Activated CD4-positive, alpha-beta T cell treated with anti-CD3 and anti-CD28 coated beads, Interleukin-2, Interleukin-4, amounts not matched to agents 100 ng/mL and 50 ng/mL, durations not matched to agents 16 hours and 8 hours (primary cell): ENCODE measurements at regions not wholly inside any gene's neighbourhood (a gene's known extent, or its start where the extent isn't known, plus 50 kb on each side); places are given as distances from the start of the nearest gene placed in this dataset.

Experiments
- DNase-seq: peaks from one replicate; pipeline ENCODE4 v3.0.0-alpha.2; 2020; ENCODE audit warnings: low spot score

GRCh38 chr7:25777969-25778708 lies 373.9 kb upstream of the NFE2L3 start:
- DNase-seq = no peak

DNA sequence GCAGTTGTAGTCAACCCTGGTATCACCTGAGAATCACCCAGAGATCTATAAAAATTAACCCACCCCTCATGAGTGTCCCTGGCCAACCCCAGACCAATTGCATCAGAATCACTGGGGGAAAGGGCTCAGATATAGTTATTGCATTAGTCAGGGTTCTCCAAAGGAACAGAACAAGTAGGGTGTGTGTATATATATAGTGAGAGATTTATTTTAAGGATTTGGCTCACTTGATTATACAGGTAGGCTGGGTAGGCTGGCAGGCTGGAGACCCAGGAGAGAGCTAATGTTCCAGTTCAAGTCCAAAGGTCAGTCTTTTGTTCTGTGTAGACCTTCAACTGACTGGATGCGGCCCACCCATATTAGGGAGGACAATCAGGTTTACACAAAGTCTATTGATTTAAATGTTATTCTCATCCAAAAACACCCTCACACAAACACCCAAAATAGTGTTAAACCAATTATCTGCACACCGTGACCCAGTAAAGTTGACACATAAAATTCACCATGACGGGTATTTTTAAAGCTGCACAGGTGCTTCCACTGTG lies 372.9 kb upstream of the NFE2L3 start:
- no peak for DNase-seq

DNA sequence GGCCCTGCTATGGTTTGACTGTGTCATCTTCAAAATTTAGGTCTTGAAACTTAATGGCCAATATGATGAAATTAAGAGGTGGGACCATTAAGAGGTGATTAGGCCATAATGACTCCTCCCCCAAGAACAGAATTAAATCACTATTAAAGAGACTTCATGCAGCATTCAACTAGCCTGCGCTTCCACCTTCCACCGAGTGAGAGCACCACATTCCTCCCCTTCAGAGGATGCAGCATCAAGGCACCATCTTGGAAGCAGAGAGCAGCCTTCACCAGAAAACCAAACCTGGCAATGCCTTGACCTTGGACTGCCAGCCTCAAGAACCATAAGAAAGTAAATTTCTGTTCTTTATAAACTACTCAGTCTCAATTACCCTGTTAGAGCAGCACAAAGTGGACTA lies 371.1 kb upstream of the NFE2L3 start:
- DNase-seq = no peak

- no peak for DNase-seq
Measured at GRCh38 chr7:25781704-25782103, 370.3 kb upstream of the NFE2L3 start.

- no peak for DNase-seq
Measured at GRCh38 chr7:25786936-25787335, 365.1 kb upstream of the NFE2L3 start.

DNA sequence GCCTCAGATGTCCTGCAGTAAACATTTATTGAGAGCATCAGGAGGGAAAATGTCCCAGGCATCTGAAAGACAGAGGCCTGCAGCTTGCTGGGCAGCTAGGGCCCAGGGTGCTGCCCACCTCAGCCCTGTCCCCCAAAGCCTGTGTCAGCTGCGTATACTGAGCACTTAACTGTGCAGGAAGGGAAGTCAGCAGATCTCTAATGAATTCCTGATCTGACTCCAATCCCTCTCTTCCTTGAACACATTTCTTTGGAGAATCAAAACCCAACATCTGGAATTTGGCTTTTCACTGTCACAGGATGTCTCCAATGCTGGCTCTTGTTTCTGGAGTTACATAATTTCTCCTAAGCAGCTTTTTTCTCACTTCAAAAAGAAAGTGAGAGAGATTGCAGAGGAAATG lies 364.7 kb upstream of the NFE2L3 start:
- no peak for DNase-seq

- DNase-seq = no peak
Measured at GRCh38 chr7:25788371-25788770, 363.6 kb upstream of the NFE2L3 start.

- no peak for DNase-seq
Measured at GRCh38 chr7:25788961-25789620, 362.9 kb upstream of the NFE2L3 start.

- no peak for DNase-seq
Measured at GRCh38 chr7:25789701-25790640, 362.0 kb upstream of the NFE2L3 start.

DNA sequence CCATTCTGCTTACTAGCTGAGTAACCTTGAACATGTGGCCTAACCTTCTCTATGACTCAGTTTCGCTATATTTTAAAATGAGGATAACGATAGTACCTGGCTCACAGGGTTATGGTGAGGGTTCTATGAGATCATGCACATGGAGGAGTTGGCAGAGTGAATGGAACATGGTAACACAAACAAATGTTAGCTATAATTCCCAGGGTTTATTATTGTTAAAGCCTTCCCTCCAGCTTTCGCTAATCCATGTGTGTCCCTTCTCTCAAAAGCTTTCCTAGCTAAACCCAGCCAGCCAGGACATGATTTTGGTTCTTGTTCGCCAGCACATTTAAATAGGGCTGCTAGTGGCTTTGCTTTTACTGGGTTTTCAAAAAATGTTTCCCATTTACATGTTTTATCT lies 361.0 kb upstream of the NFE2L3 start:
- no peak for DNase-seq

DNA sequence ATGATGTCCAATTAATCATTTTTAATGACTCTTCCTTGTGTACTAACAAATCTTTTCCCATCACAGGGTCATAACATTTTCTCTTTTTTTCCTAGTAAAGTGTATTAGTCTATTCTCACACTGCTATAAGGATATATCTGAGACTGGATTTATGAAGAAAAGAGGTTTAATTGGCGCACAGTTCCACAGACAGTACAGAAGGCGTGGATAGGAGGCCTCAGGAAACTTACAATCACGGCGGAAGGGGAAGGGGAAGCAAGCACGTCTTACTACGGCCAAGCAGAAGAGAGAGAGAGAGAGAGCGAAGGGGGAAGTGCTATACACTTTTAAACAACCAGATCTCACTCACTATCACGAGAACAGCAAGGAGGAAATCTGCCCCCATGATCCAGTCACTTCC lies 359.4 kb upstream of the NFE2L3 start:
- DNase-seq = no peak

GRCh38 chr7:25795824-25796235 lies 356.2 kb upstream of the NFE2L3 start:
- no peak for DNase-seq

GRCh38 chr7:25798344-25798743 lies 353.7 kb upstream of the NFE2L3 start:
- DNase-seq = no peak

GRCh38 chr7:25801214-25801613 lies 350.8 kb upstream of the NFE2L3 start:
- no peak for DNase-seq

DNA sequence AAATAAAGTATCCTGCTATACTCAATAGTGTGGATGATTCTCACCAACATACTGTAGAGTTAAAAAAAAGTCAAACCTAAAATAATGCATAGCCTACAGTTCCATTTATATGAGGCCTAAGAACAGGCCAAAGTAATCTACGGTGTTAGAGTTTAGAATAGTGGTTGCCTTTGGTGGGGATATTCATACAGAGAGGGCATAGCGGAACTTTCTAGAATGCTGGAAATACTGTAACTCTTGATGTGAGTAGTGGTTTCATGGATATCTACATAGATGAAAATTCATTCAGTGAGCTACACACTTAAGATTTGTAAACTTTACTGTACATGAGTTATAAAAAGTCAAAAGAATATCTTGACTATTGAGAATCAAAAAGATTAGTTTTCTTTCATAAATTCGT lies 349.9 kb upstream of the NFE2L3 start:
- DNase-seq = peak; percentile 3

DNA sequence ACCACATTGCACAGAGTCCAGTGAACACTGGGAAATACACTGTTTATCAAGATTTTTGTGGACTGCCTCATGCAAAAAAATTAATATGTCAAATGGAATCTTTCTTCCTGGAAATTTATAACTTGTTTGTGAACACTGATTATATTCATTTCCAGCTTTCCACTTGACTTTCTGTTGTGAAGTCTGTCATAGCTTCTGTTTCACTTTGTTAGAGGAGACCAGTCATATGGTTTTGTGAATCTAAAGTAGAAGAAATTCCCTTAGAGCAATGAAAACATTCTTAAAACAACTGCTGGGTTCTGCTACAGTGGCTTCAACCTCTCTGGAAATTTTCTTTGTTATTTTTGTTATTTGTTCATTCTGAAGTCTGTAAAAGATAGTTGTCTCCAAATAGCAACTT lies 349.5 kb upstream of the NFE2L3 start:
- peak; percentile 34 for DNase-seq

DNA sequence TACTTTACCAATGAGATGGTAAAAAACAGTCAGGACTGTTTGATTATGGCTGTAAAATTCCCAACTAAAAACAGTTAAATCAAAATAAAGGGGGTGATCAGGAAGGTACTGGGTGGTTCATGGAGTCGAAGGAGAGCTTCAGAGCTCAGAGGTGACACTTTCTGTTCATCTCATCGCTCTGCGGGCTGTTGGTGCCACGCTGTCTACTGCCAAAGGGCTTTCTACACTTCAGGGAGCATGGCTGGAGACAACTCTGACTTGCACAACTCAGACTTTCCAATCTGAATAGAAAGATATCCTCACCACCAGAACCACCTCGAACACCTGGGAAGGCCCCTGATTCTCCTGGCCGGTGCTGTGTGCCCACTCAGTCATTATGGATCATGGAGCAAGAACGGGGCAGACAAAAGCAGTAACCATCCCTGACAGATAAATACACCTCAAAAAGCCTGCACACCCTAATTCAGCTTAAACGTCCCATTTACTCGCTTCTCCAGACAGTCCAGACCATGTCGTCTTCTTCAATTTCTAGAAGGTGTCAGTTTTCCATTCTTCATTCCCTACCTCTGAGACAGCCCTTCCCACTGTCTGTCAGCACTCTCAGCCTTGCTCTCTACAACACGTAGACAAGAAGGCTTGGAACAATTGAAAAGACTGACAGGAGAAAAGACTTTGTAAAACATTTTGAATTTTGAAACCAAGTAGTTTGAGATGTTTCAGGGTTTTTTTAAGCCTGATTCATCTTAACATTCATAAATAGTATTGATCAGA lies 348.7 kb upstream of the NFE2L3 start:
- DNase-seq = peak; percentile 16

DNA sequence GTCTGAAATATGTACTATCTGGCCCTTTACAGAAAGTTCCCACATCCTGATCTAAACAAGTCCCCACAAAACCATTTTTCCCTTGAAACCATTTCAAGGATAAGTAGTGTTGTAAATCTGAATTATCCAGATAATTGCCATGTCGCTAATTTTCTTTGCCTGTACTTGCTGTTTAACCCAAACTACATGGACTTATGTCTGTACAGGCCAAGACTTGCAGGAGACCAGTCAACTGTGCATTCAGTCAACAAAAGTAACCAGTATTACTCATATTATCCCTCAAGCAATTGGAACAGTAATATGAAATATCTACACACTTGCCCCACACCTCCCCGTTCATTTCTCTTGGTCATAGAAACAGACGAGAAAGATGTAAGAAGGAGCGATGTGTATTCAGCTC lies 347.8 kb upstream of the NFE2L3 start:
- DNase-seq = no peak

DNA sequence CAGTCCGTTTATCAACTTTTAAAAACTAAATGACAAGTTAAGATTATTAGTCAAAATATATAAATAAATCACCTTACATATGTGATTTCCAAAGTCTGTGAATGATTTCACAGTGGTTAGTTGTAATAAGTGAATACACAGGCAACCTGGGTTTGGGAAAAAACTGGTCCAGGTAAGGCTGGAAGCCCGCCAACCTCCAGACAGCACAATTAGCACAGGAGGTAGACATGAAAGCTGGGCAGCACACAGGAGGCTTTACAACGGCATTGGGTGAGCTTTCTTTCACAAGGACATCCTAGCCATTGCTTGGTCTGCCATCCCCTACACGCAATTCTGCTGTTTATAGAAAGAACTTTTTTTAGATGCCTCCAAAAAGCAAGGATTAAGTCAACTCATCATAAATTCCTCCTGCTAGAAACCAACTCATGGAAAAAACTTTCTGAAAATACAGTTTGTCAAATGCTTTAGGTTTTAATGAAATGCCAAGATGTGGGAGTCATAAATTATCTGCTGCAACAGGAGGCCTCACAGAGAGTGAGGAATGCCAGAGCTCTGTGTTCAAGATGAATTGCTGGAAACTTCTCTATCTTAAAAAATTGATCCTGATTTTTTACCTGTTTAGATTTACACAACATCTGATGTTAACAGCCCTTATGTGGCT lies 346.8 kb upstream of the NFE2L3 start:
- no peak for DNase-seq

DNA sequence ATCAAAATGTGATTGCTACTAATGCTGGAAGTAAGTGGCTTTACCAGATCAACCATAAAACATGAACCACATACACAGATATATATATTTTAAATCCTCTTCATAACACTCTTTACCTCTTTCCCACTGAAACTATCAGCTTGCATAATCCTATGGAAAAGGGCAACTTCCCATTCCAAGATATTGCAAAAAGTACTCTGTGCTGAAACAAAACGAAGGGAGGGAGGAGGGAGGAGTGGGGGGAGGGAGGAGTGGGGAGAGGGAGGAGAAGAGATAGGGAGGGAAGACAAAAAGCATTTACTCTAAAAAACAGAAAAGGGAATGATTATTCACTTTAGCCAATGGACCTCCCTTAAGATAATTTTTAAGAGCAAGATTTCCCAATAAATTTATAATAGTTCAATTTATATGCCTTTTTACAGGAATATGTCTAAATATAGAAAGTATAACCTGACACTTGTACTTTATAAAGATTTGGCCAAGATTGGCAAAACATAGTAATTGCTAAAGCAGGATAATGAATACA lies 344.8 kb upstream of the NFE2L3 start:
- DNase-seq = no peak

DNA sequence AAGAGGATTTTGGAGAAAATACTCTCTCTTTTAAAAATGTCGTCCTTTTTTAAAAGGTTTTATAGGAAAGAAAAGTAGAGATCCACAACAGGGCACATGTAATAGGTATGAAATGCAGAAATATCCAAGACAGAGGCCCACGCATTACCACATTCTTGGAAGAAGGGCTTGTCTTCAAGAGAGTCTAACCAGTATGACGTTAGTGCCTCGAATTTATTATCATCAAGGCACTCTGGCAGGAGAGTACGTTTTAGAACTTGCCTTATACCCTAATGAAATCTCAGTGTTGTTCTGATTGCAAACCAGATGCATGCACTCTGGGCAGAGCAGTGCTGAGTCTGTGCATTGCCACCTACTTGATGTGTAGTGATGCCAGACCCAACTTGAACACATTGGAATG lies 342.6 kb upstream of the NFE2L3 start:
- no peak for DNase-seq
